ENCODE measurements at regions not wholly inside any gene's neighbourhood (a gene's known extent, or its start where the extent isn't known, plus 50 kb on each side); places are given as distances from the start of the nearest gene placed in this dataset.
A peak's percentile ranks its signal among the peaks of the same experiment; 100 is the strongest.

DNA sequence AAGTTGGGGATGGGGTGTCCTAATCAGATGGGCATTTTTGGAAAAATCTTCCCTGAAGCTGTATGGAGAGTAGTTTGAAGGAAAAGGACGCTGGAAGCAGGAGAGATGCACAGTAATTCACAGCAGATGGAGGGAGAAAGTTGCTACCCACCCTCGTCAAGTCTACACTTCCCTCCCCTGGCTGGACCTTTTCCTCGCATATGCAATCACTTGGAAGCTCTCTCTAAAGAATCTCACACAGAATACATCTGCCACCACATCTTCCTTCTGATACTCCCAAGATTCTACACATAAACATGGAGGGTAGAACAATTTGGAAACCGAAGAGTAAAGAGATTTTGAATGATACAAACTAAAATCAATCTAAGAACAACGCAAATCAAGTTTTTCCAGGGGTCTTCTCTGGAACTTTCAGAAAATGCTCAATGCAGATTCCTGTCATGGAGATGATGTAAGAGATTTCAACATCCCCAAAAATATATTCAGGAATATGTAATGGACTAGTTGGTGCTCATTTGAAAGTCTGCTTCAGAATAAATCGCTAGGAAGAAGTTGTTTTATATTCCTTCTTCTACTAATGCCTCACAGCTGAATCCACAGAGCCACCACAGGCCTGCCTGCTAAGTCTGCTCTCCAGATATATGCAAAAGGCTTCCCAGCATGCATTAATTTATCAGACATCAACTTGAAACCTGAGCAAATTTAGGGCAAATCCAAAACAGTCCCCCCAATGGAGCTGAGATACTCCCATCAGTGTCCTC lies 291.5 kb downstream of the LRATD1 start:
- no peak for DNase-seq

DNA sequence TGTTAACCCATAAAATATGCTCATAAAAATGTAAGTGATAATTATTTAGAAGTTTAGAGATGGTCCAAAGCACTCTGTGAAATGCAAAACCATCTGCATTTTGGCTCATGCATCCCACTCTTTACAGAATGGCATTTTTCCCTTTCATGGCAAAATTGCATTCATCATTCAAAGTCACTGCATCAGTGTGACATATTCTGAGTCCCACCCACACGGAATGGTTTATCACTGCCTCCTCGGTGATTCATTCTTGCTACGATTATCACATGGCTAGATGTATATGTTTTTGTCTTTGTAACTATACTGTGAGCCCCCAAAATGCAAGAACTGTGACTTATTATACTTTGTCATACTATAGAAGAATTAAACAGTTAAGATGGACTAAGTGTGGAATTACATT lies 293.0 kb downstream of the LRATD1 start:
- DNase-seq = no peak

- no peak for DNase-seq
Observed at GRCh38 chr2:14927021-14927564, 294.6 kb downstream of the LRATD1 start.

- no peak for DNase-seq
Observed at GRCh38 chr2:14928056-14928455, 295.5 kb downstream of the LRATD1 start.

DNA sequence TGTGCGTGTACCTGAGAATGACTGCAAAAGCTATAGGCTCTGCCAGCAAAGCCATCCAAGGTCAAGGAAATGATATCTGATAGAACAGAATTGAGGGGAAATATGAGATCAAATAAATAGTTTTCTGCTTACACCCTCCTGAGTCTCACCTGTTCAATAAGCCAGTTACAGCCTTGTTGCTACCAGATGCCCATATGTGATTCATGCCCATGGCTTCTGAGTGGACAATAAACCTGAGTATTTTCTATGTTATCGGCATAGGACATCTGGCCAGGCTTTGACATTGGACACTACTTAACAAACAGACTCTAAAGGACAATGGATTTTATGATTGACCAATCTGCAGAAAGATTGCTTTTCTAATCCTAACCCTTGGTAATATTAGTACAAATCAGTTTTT lies 297.9 kb downstream of the LRATD1 start:
- no peak for DNase-seq

DNA sequence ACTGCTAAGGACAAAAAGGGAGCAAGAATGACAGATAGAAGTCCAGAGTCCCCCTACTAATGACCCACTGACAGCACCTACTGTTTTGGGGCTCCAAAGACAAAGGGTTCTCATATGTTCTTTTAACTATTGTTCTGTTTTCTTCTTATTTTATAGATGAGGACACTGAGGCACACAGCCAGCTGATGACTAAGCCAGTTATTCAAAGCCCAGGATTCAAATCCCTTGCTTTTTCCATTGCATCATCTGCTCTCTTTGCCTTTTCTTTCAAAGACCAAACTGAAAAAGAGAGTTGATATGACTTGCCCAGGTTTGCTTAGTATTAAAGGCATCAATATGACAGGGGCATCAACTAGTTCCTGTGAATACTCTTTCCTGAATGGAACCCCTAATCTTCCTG lies 299.8 kb downstream of the LRATD1 start:
- no peak for DNase-seq

- DNase-seq = no peak
Observed at GRCh38 chr2:14933753-14934152, 301.2 kb downstream of the LRATD1 start.

DNA sequence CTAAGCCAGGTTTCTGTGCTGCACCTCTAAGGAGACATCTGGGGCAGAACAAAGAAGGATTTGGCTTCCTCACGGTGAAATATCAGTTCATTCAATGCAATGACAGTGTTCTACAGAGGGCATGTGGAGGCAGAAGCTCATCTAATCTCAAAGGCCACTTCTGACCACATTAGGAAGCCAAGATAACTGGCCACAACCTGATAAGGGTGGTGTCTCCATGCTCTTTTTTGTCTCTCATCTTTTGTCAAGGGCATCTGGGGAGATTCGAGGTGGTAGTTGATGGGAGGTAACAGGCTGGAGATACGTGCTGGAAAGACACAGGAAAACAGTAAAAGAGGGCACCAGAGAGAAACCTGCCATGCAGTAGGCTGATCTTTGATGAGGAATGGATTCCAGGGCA lies 303.9 kb downstream of the LRATD1 start:
- DNase-seq = no peak

DNA sequence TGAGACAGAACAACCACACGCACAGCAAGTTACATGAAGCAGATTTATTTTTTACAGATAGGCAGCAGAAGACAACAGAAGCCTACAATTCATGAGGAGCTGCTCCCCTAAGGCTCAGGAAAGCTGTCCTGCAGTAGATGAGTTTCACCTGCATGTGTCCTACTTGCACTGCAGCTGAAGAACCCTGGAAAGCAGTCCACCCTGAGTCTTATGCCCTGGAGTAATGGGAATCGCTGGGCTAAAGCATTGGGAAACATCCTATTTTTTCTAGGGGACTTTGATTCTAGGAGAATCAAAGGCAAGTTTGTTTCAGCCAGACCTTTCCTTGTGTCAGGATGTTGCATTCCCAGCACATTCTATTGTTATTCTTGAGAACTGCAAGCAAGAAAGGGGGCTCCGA lies 304.8 kb downstream of the LRATD1 start:
- no peak for DNase-seq

DNA sequence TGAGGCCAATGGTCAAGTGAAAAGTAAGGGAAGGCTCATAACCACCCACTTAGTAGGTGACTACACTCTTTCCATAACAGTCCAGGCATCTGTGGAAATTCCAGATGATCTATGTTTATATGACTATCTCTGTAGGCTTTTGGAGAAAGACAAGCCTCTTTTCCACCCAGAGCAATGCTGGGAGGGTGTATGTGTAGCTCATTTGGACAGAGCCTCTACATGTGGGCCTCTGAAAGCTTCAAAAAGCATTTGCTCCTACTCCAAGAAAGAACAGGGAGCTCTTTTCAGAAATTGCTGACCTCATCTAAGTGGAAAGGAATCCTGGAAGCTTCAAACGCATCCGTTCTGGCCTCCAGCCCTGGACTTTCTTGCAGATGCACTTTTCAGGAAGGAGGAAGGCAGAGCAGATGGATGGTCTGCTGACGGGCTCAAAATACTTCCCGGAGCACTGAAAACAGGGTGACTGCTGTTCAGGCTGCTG lies 308.7 kb downstream of the LRATD1 start:
- no peak for DNase-seq

DNA sequence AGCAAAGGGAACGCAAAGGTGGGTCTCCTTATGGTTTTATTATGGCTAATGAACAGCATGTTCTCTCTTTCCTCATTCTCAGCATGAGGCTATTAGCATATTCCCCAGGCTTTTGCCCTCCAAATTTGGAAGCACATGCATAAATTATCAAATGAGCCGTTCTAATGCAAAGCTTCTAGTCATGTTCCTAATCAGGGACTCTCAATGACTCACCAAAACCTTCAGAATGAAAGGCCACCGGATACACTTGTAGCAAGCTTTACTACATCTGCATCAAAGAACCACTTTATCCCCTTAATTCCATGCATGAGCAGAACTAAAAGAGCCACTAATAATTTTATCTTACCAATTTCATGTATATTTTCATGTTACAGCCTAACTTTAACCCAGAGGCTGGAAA lies 310.5 kb downstream of the LRATD1 start:
- DNase-seq = no peak

DNA sequence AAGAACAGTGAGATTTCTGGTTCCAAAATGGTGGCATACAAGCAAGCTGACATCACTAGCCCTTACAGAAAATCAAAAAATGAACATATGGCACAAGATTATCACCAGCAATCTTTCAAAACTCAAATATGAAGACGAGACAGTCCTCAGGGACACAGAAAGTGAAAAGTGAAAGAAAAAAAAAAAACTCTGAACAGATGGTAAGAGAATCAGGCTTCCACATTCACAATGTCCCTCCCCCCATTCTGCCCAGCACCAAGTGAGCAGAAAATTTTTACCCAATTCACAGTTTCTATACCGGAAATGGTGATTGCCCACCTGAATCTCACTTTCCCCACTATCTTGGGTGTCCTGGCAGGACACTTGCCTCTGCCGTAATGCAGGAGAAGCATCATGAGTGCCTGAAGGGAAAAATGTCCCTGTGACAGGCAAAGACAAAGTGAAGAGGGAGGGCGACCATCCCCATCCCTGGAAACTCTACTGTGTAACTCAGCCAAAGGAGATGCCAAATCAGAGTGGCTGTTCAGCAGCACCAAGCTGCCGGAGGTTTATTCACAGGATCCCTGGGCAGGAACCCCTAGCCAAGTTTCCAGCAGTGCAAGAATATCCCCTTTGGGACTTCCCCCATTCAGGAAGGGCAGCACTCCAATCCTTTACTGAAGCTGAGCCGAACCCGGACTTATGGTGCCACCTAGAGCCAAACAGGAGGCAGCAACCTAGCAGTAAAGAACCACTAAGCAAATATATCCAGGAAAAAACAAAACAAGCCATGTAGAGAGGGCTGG lies 312.2 kb downstream of the LRATD1 start:
- DNase-seq = peak; percentile 96

DNA sequence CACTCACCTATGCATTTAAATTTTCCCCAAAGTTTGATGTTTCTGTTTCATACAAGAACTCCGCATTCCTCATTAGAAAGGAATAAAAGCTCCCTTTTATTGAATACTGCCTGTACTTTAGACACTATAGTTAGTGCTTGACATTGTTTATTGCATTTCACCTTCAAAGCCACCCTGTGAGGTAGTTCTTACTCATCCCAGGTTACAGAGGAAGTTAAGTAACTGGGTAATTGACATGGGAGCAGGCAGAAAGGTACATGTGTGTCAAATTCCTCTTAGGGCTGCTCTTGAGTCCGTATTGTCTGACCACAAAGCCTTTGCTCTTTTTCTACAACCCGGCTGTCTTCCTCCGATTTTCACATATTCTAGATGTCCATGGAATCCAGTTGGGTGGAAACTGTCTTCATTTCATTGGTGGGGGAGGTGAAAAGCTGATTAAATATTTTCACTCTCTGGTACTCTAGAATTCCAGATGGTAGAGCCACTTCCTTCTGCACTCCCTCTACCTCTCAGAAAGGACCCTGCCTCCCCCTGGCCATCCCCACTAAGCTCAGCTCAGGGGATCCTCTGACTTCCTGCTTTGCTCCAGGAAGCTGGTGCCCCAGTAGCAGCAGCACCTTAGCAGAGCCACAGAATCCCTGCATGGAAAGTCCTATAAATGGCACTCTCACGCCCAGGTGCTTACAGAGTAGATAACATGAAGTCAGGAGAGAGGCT lies 319.2 kb downstream of the LRATD1 start:
- no peak for DNase-seq

GRCh38 chr2:14952400-14952963 lies 320.0 kb downstream of the LRATD1 start:
- DNase-seq = no peak

GRCh38 chr2:14960686-14961324 lies 328.3 kb downstream of the LRATD1 start:
- DNase-seq = no peak

- no peak for DNase-seq
Observed at GRCh38 chr2:14967729-14968128, 335.2 kb downstream of the LRATD1 start.

DNA sequence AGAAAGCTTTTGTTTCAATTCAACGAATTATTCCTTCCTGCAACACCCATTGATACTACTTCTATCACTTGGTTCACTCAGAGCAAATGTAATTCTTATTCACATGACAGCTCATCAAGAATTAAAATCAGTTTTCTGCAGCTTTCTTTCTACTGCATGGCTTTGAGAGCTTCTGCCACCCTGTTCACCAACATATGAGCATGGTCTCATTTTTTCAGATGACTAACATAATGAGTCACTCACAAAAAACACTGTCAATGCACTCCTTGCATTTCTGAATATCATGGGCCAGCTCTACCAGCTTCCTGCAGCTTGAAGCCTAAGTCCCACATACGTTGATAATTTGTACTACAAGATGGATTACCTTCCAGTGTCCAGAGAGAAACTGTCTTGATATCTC lies 342.9 kb downstream of the LRATD1 start:
- DNase-seq = no peak

- no peak for DNase-seq
Observed at GRCh38 chr2:14977021-14977420, 344.5 kb downstream of the LRATD1 start.

- DNase-seq = no peak
Observed at GRCh38 chr2:14978845-14979244, 346.3 kb downstream of the LRATD1 start.

- no peak for DNase-seq
Observed at GRCh38 chr2:14982790-14983189, 350.3 kb downstream of the LRATD1 start.

DNA sequence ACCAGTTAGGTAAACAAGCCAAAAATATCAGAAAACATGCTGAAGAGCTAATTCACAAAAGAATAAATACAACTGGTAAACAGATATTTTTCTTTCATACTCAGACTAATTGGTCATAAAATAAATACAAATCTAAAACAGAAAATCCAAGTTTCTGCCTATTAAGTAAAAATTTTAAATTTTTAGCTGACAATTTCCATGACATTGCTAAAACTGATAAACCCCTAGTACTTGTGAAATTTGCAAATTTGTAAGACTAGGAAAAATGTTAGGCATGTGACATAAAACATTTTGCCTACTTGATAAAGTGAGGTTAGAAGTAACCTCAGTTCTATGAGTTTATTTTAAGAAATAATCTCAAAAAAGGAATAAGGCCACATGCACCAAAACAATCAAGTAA lies 356.1 kb downstream of the LRATD1 start:
- no peak for DNase-seq

- DNase-seq = no peak
Observed at GRCh38 chr2:14991723-14992122, 359.2 kb downstream of the LRATD1 start.

GRCh38 chr2:14994721-14995120 lies 362.2 kb downstream of the LRATD1 start:
- DNase-seq = no peak

All from NCI-H2171 (cell line).